ENCODE measurements at regions not wholly inside any gene's neighbourhood (a gene's known extent, or its start where the extent isn't known, plus 50 kb on each side); places are given as distances from the start of the nearest gene placed in this dataset.

DNA sequence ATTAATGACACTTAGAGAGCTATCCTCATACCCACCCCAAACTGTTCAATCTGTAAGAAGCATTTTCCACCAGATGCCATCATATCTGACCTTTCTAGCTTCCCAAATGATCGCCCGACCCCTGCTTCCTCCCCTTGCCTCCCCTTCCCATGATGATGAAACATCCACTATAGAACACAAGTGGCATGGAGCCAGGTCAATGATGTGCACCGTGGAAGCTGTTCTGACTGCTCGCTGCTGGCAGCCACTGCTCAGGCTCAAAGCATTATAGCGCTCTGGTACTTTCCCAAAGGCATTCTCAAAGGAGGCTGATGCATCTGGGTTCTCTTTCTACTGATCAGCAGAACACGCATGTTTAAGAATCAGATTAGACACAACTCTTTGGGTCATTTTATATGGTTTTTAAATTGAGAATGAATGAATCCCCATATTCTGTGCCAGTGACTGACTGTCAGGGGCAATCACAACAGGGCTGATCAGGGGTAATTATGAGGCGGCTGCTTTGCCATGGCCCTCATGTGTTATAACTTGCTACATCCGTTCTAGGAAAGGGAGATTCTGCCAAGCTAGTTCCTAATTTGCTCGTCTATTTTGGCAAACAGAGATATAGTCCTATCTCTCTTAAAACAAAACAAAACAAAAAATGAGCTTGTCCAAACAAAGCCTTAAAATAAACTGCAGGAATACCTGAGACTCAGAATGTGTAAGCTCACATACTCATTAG lies 343.7 kb downstream of the ENC1 start:
- H3K79me2 ChIP-seq (ENCODE audit: control insufficient read depth, insufficient read depth, low read length), result no peaks in the 10 kb centered on the region
- FAIRE-seq (peak; percentile 65), DNase-seq (ENCODE audit: low read depth, low spot score) (peak; percentile 73)
- H3K27me3 ChIP-seq (ENCODE audit: control insufficient read depth in 2 of 2, insufficient read depth in 2 of 2, low read length in 2 of 2), result peaks cover 5 to 13% of the 10 kb centered on the region in 2 experiments
- TF ChIP-seq EZH2 (IDR thresholded peaks at IDR 0.05; ENCODE audit: borderline replicate concordance, low read depth, low read length, severe bottlenecking) (no peak), JUN (IDR thresholded peaks at IDR 0.05; ENCODE audit: borderline replicate concordance, insufficient read depth, insufficient read length, low read depth) (no peak), MAX (IDR thresholded peaks at IDR 0.05; ENCODE audit: insufficient read depth, insufficient read length) (no peak), GATA2 (IDR thresholded peaks at IDR 0.05; ENCODE audit: insufficient read depth, insufficient read length, low read depth, low read length) (no peak), POLR2A (IDR thresholded peaks at IDR 0.05; ENCODE audit: low read depth, low read length) (no peak), CTCF (IDR thresholded peaks at IDR 0.05; ENCODE audit: extremely low read depth in 1 of 2, insufficient read depth in 1 of 2, low read depth in 1 of 2, low read length in 2 of 2) (no peak), MYC (IDR thresholded peaks at IDR 0.05; ENCODE audit: low read depth, low read length) (no peak), FOS (IDR thresholded peaks at IDR 0.05; ENCODE audit: borderline replicate concordance, insufficient read depth, low read length) (no peak), POLR2AphosphoS5 (IDR thresholded peaks at IDR 0.05; ENCODE audit: insufficient read depth, low read depth, low read length) (no peak)
- H3K4me3 ChIP-seq (replicated peaks in 1 of 3; ENCODE audit: insufficient read depth in 1 of 3, low read depth in 1 of 3, low read length in 3 of 3), result no peak overlapping the region
- no peaks in the 10 kb centered on the region for H3K4me1 ChIP-seq (ENCODE audit: control insufficient read depth, extremely low read depth, insufficient read depth, low read length)
- H3K27ac ChIP-seq (ENCODE audit: insufficient read depth, low read depth, low read length), result no peak overlapping the region
- H3K36me3 ChIP-seq (ENCODE audit: control insufficient read depth in 2 of 2, extremely low read depth in 1 of 2, insufficient read depth in 2 of 2, low read length in 2 of 2), result no peaks in the 10 kb centered on the region
- intact Hi-C loops (cut with micrococcal nuclease), result no loop called here
- no peak overlapping the region for H3K4me2 ChIP-seq (ENCODE audit: insufficient read depth, low read length)
- dilution Hi-C loops (cut with MboI; ENCODE audit: extremely low pct_ligation_motif_present, low sequenced_read_pairs), result no loop called here
- H3K9me3 ChIP-seq (replicated peaks; ENCODE audit: control insufficient read depth, insufficient read depth, low read length), result no peaks in the 10 kb centered on the region
- H3K9me1 ChIP-seq (replicated peaks; ENCODE audit: control insufficient read depth, extremely low read depth, insufficient read depth, low read length), result no peaks in the 10 kb centered on the region
- H3K9ac ChIP-seq (replicated peaks; ENCODE audit: extremely low read depth, insufficient read depth, low read length), result no peak overlapping the region
- POLR2A ChIA-PET, result interaction anchor here (0.7 to 1.2 kb wide), 2 partner anchors 12 to 344 kb away, joined by 3 to 4 read pairs; partner anchors contain the start of gene ENC1
- no peak overlapping the region for H2AFZ ChIP-seq (ENCODE audit: low read depth, low read length)
- CTCF ChIA-PET, result interaction anchor here (0.7 to 1.8 kb wide), 6 partner anchors 8 to 262 kb away, joined by 3 to 6 read pairs (median 4); no protein-coding TSS in a partner anchor
- H4K20me1 ChIP-seq (replicated peaks; ENCODE audit: control insufficient read depth, extremely low read depth, insufficient read depth, low read length), result no peaks in the 10 kb centered on the region
- BruUV-seq (replicated peaks), result no TSS peak

Data from endothelial cell of umbilical vein (primary cell).